Activated CD4-positive, alpha-beta T cell treated with anti-CD3 and anti-CD28 coated beads, Interleukin-2, amount 10 ng/mL, durations not matched to agents 24 days and 14 days (primary cell): ENCODE measurements at regions not wholly inside any gene's neighbourhood (a gene's known extent, or its start where the extent isn't known, plus 50 kb on each side); places are given as distances from the start of the nearest gene placed in this dataset.
A peak's percentile ranks its signal among the peaks of the same experiment; 100 is the strongest.

Experiments used
- DNase-seq: peaks from one replicate; pipeline ENCODE4 v3.0.0; 2022
- H3K27ac Mint-ChIP-seq: one replicate; pipeline ENCODE4 v1.8.0; 2022; ENCODE audit warnings: mild to moderate bottlenecking, mixed read lengths
- H3K27me3 Mint-ChIP-seq: one replicate; pipeline ENCODE4 v1.8.0; 2022; ENCODE audit warnings: mixed read lengths
- H3K36me3 Mint-ChIP-seq: one replicate; pipeline ENCODE4 v1.8.0; 2022; ENCODE audit warnings: low read depth, mild to moderate bottlenecking, mixed read lengths
- H3K4me1 Mint-ChIP-seq: one replicate; pipeline ENCODE4 v1.8.0; 2021; ENCODE audit warnings: mixed read lengths
- H3K4me3 Mint-ChIP-seq: one replicate; pipeline ENCODE4 v1.8.0; 2022; ENCODE audit warnings: mild to moderate bottlenecking, moderate library complexity, mixed read lengths
- H3K9me3 Mint-ChIP-seq: one replicate; pipeline ENCODE4 v1.8.0; 2021; ENCODE audit warnings: mixed read lengths
- intact Hi-C: fragments of 100-400 bp; cut with micrococcal nuclease; formaldehyde crosslinking; loops from one replicate; pipeline ENCODE4 v1.15.1; 2023

GRCh38 chr5:154107010-154107409 is 68.2 kb downstream of the MFAP3 start:
- H3K27me3 Mint-ChIP-seq = peaks cover 2% of the 10 kb centered on the region
- no peaks in the 10 kb centered on the region for H3K36me3 Mint-ChIP-seq
- H3K9me3 Mint-ChIP-seq = no peaks in the 10 kb centered on the region
- H3K4me1 Mint-ChIP-seq = peaks cover 3% of the 10 kb centered on the region
- no peak overlapping the region for H3K27ac Mint-ChIP-seq
- no peak for DNase-seq
- H3K4me3 Mint-ChIP-seq = no peak overlapping the region
- intact Hi-C loops = no loop called here

DNA sequence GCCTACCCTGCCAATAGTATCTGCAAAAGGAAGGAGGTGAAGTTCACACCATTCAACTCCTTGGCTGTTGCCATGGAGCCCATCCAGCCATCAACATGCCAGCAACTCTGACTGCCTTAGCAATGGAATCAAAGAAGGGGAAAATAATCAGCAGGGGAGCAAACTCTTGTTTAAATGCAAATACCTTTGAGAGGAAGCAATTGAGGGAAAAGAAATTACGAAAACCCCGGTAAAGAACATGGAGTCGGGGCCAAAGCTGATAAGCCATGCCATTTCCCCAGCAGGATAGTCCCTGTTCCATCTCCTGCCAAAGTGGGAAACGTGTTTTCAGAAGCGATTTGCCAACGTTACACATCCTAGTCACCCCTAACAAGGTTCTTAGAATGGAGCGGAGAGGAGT is 69.0 kb downstream of the MFAP3 start:
- Mint-ChIP-seq H3K9me3 (no peaks in the 10 kb centered on the region), H3K36me3 (no peaks in the 10 kb centered on the region), H3K27ac (no peak overlapping the region), H3K4me1 (peaks cover 6% of the 10 kb centered on the region), H3K27me3 (peaks cover 2% of the 10 kb centered on the region), H3K4me3 (no peak overlapping the region)
- no peak for DNase-seq
- intact Hi-C loops = no loop called here

DNA sequence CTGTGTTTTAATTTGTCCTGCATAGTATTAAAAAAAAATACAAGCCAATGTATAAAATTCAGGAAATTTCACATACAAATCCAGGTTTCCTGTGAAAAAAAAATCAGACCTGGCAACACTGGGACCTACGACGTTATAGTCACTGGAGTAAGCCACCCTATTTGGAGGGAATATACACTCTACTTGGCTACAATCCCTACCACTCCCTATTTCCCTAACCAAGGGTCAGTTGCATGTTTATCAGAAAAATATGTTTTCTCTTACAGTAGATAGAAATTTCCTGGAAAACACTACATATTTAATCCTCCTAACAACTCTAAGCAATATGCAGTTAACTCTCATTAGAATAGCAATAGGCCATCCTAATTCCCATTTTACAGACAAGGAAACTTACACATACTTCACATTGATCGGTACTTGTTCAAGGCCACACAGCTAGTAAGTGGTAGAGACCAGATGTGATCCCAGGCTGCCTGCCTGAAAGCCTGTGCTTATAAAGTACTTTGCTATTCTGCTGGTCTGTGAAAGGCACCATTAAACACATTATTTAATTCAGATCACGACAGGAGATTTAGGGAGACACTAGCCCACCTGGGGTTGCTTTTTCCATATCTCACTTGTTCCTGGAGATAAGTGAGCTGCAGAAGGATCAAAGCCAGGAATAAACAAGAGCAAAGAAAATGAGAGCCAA is 70.8 kb downstream of the MFAP3 start:
- intact Hi-C loops = no loop called here
- Mint-ChIP-seq H3K4me1 (peaks cover 3% of the 10 kb centered on the region), H3K27me3 (peaks cover 2% of the 10 kb centered on the region), H3K9me3 (no peaks in the 10 kb centered on the region), H3K36me3 (no peaks in the 10 kb centered on the region), H3K27ac (no peak overlapping the region), H3K4me3 (no peak overlapping the region)
- DNase-seq = no peak

- no peaks in the 10 kb centered on the region for H3K36me3 Mint-ChIP-seq
- peaks cover 2% of the 10 kb centered on the region for H3K27me3 Mint-ChIP-seq
- H3K4me1 Mint-ChIP-seq = peaks cover 3% of the 10 kb centered on the region
- no peak for DNase-seq
- no peak overlapping the region for H3K27ac Mint-ChIP-seq
- no peak overlapping the region for H3K4me3 Mint-ChIP-seq
- no peaks in the 10 kb centered on the region for H3K9me3 Mint-ChIP-seq
- intact Hi-C loops = no loop called here
These were observed 71.3 kb downstream of the MFAP3 start for GRCh38 chr5:154110107-154110453.

- intact Hi-C loops = no loop called here
- Mint-ChIP-seq H3K27me3 (peaks cover 2% of the 10 kb centered on the region), H3K4me1 (peaks cover 3% of the 10 kb centered on the region), H3K9me3 (no peaks in the 10 kb centered on the region), H3K27ac (no peak overlapping the region), H3K4me3 (no peak overlapping the region), H3K36me3 (no peaks in the 10 kb centered on the region)
- no peak for DNase-seq
These were observed 71.9 kb downstream of the MFAP3 start for GRCh38 chr5:154110716-154111115.

DNA sequence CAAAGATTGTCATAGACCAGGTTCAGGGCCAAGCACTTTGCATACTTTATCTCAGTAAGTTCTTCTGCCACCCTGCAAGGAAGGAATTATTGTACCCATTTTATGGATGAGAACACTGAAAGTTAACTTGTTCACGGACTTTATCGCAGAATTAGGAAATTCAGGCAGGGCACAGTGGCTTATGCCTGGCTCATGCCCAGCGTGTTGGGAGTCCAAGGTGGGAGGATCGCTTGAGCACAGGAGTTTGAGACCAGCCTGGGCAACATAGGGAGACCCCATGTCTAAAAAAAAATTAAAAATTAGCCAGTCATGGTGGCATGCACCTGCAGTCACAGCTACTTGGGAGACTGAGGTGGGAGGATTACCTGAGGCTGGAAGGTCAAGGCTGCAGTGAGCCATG is 72.4 kb downstream of the MFAP3 start:
- H3K4me3 Mint-ChIP-seq = no peak overlapping the region
- no peaks in the 10 kb centered on the region for H3K36me3 Mint-ChIP-seq
- DNase-seq = no peak
- no peaks in the 10 kb centered on the region for H3K9me3 Mint-ChIP-seq
- peaks cover 2% of the 10 kb centered on the region for H3K27me3 Mint-ChIP-seq
- intact Hi-C loops = no loop called here
- no peak overlapping the region for H3K27ac Mint-ChIP-seq
- H3K4me1 Mint-ChIP-seq = peaks cover 3% of the 10 kb centered on the region

GRCh38 chr5:154112255-154112654 is 73.5 kb downstream of the MFAP3 start:
- H3K27ac Mint-ChIP-seq = no peak overlapping the region
- H3K4me1 Mint-ChIP-seq = peaks cover 3% of the 10 kb centered on the region
- H3K36me3 Mint-ChIP-seq = no peaks in the 10 kb centered on the region
- peaks cover 2% of the 10 kb centered on the region for H3K27me3 Mint-ChIP-seq
- no peak overlapping the region for H3K4me3 Mint-ChIP-seq
- DNase-seq = no peak
- H3K9me3 Mint-ChIP-seq = no peaks in the 10 kb centered on the region
- intact Hi-C loops = no loop called here

DNA sequence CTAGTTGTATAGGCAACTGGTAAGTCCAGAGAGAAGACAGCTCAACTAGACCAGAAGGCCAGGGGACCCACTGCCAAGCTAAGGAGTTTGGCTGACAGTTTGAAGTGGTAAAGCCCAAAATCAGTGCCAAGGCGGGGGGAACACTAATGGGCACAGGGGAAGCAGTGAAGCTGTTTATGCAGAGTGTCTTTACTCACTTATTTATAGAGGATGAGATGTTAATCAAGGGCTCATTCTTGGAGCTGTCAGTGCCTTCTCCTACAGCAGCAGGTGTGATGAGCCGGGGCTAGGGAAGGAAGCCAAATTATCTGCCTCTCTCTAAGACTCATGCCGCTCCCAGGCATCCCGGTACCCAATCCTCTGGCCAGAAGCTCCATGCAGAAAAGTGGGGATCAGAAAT is 75.2 kb upstream of the GALNT10 start:
- Mint-ChIP-seq H3K4me1 (peaks cover 3% of the 10 kb centered on the region), H3K27ac (peak overlapping the region; percentile 26), H3K9me3 (no peaks in the 10 kb centered on the region), H3K36me3 (no peaks in the 10 kb centered on the region), H3K27me3 (peaks cover 6% of the 10 kb centered on the region), H3K4me3 (no peak overlapping the region)
- intact Hi-C loops = no loop called here
- no peak for DNase-seq

GRCh38 chr5:154117050-154117449 is 73.5 kb upstream of the GALNT10 start:
- intact Hi-C loops = no loop called here
- DNase-seq = no peak
- no peaks in the 10 kb centered on the region for H3K9me3 Mint-ChIP-seq
- H3K4me3 Mint-ChIP-seq = no peak overlapping the region
- no peaks in the 10 kb centered on the region for H3K36me3 Mint-ChIP-seq
- H3K4me1 Mint-ChIP-seq = peaks cover 3% of the 10 kb centered on the region
- peaks cover 6% of the 10 kb centered on the region for H3K27me3 Mint-ChIP-seq
- no peak overlapping the region for H3K27ac Mint-ChIP-seq

DNA sequence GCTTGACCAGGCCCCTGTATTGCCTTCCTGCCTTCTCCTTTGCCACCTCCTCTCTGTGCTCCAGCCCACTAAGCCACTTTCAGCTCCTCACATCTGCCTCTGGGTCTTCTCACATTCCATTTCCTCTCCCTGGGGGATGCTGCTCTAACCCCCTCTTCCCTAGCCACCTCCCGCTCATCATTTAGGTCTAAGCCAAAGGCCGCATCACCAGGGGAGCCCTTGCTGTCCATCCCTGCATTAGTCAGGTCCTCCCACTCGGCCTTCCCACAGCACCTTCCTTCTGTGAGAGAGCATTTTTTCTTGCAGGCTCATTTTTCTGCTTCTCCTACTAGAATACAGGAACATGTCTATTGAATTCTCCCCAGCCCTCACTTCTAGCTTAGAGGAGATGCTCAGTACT is 72.6 kb upstream of the GALNT10 start:
- H3K4me3 Mint-ChIP-seq = no peak overlapping the region
- DNase-seq = no peak
- no peaks in the 10 kb centered on the region for H3K4me1 Mint-ChIP-seq
- peaks cover 6% of the 10 kb centered on the region for H3K27me3 Mint-ChIP-seq
- H3K9me3 Mint-ChIP-seq = no peaks in the 10 kb centered on the region
- intact Hi-C loops = no loop called here
- H3K36me3 Mint-ChIP-seq = no peaks in the 10 kb centered on the region
- H3K27ac Mint-ChIP-seq = no peak overlapping the region

DNA sequence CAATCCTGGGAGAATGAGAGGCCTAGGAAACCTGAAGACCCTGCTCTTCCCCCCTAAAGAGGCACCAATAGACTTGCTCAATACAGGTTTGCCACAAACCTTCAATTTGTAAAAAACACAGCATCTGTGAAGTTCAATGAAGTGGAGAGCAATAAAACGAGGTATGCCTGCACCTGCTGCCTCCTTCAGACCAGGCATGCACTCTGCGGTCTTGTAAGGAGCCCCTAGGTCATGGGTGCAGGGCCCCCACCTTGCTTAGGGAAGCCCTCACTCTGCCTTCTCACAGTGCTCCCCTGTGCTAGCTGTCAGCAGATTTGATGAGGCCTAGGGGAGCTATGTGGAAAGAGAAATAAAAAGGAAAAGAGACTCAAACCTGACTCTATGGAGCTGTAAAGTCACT is 72.1 kb upstream of the GALNT10 start:
- no peak overlapping the region for H3K4me3 Mint-ChIP-seq
- H3K4me1 Mint-ChIP-seq = no peaks in the 10 kb centered on the region
- H3K27ac Mint-ChIP-seq = no peak overlapping the region
- H3K27me3 Mint-ChIP-seq = peaks cover 8% of the 10 kb centered on the region
- H3K9me3 Mint-ChIP-seq = peaks cover 3% of the 10 kb centered on the region
- no peak for DNase-seq
- peaks cover 1% of the 10 kb centered on the region for H3K36me3 Mint-ChIP-seq
- intact Hi-C loops = no loop called here

- peaks cover 6% of the 10 kb centered on the region for H3K27me3 Mint-ChIP-seq
- no peak for DNase-seq
- H3K36me3 Mint-ChIP-seq = peaks cover 1% of the 10 kb centered on the region
- H3K4me1 Mint-ChIP-seq = no peaks in the 10 kb centered on the region
- no peak overlapping the region for H3K27ac Mint-ChIP-seq
- H3K9me3 Mint-ChIP-seq = peaks cover 4% of the 10 kb centered on the region
- intact Hi-C loops = no loop called here
- no peak overlapping the region for H3K4me3 Mint-ChIP-seq
These were observed 71.6 kb upstream of the GALNT10 start for GRCh38 chr5:154118893-154119336.

DNA sequence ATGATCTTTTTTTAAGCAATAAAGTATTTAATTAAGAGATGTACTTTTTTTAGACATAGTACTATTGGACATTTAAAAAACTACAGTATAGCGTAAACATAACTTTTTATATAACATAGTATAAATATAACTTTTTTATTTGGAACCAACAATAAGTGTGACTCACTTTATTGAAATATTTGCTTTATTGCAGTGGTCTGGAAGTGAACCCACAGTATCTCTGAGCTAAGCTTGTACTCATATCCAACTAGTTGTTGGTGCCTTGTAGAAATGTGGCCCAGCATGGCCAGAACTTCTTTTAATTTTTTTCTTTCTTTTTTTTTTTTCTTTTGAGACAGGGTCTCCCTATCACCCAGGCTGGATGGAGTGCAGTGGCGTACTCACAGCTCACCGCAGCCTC is 61.5 kb upstream of the GALNT10 start:
- no peaks in the 10 kb centered on the region for H3K36me3 Mint-ChIP-seq
- no peak overlapping the region for H3K4me3 Mint-ChIP-seq
- peaks cover 52% of the 10 kb centered on the region for H3K27me3 Mint-ChIP-seq
- no peak overlapping the region for H3K27ac Mint-ChIP-seq
- H3K4me1 Mint-ChIP-seq = no peaks in the 10 kb centered on the region
- H3K9me3 Mint-ChIP-seq = peaks cover 16% of the 10 kb centered on the region
- no peak for DNase-seq
- intact Hi-C loops = no loop called here

DNA sequence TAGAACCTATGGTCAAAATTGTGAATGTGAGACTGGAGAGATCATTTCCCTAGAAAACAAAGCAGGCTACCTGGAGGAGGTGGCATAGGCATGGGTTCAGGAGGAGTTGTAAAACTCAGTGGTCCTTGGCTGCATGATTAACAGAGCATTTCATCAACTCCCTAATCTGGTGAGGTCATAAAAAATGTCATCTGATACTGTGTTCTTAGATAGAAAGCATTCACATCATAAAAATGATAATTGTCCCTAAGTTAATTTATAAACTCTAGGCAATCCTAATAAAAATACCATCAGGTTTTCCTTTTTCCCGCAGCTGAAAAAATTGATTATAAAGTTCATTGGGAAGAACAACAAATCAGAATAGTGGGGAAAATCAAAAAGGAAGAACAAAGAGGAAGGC is 60.6 kb upstream of the GALNT10 start:
- DNase-seq = no peak
- no peak overlapping the region for H3K27ac Mint-ChIP-seq
- peaks cover 12% of the 10 kb centered on the region for H3K9me3 Mint-ChIP-seq
- H3K27me3 Mint-ChIP-seq = peaks cover 48% of the 10 kb centered on the region
- no peak overlapping the region for H3K4me3 Mint-ChIP-seq
- no peaks in the 10 kb centered on the region for H3K4me1 Mint-ChIP-seq
- H3K36me3 Mint-ChIP-seq = no peaks in the 10 kb centered on the region
- intact Hi-C loops = no loop called here

GRCh38 chr5:154131817-154132216 is 58.7 kb upstream of the GALNT10 start:
- Mint-ChIP-seq H3K4me3 (no peak overlapping the region), H3K36me3 (no peaks in the 10 kb centered on the region), H3K27ac (no peak overlapping the region), H3K27me3 (peaks cover 39% of the 10 kb centered on the region), H3K4me1 (no peaks in the 10 kb centered on the region), H3K9me3 (peaks cover 2% of the 10 kb centered on the region)
- intact Hi-C loops = no loop called here
- DNase-seq = no peak
